Nucleus accumbens (tissue), 56 donors: ENCODE measurements at regions not wholly inside any gene's neighbourhood (a gene's known extent, or its start where the extent isn't known, plus 50 kb on each side); places are given as distances from the start of the nearest gene placed in this dataset.
A peak's percentile ranks its signal among the peaks of the same experiment; 100 is the strongest.

Source experiments
- DNase-seq, 56 donors: peaks; one replicate each; lab custom pipeline; 2025; lab: John Stamatoyannopoulos, UW

GRCh38 chr10:4670737-4671136, 155.3 kb upstream of the AKR1E2 start:
- no peak for DNase-seq

GRCh38 chr10:4669585-4669984, 156.4 kb upstream of the AKR1E2 start:
- DNase-seq: no peak

- DNase-seq: peak in 4 of 56 donors; percentile 7 to 20 (median 11)
Observed at GRCh38 chr10:4663162-4663992, 162.6 kb upstream of the AKR1E2 start.

GRCh38 chr10:4662576-4663161, 163.3 kb upstream of the AKR1E2 start:
- DNase-seq: no peak

- no peak for DNase-seq
Observed at GRCh38 chr10:4661511-4662255, 164.3 kb upstream of the AKR1E2 start.

GRCh38 chr10:4658777-4659176, 167.2 kb upstream of the AKR1E2 start:
- peak in 1 of 56 donors; percentile 7 for DNase-seq

GRCh38 chr10:4656576-4657194, 169.3 kb upstream of the AKR1E2 start:
- DNase-seq: peak in 12 of 56 donors; percentile 4 to 60 (median 18)

GRCh38 chr10:4655879-4656278, 170.1 kb upstream of the AKR1E2 start:
- no peak for DNase-seq

- DNase-seq: no peak
Observed at GRCh38 chr10:4655406-4655805, 170.6 kb upstream of the AKR1E2 start.

- no peak for DNase-seq
Observed at GRCh38 chr10:4654496-4654895, 171.5 kb upstream of the AKR1E2 start.

GRCh38 chr10:4653160-4653559, 172.8 kb upstream of the AKR1E2 start:
- no peak for DNase-seq

- no peak for DNase-seq
Observed at GRCh38 chr10:4652111-4653010, 173.6 kb upstream of the AKR1E2 start.

GRCh38 chr10:4651404-4652037, 174.5 kb upstream of the AKR1E2 start:
- no peak for DNase-seq

GRCh38 chr10:4650582-4650981, 175.4 kb upstream of the AKR1E2 start:
- no peak for DNase-seq

GRCh38 chr10:4649886-4650508, 176.0 kb upstream of the AKR1E2 start:
- no peak for DNase-seq

GRCh38 chr10:4649471-4649870, 176.5 kb upstream of the AKR1E2 start:
- DNase-seq: no peak

- DNase-seq: no peak
Observed at GRCh38 chr10:4648999-4649398, 177.0 kb upstream of the AKR1E2 start.

GRCh38 chr10:4647109-4647785, 178.8 kb upstream of the AKR1E2 start:
- no peak for DNase-seq
